Endodermal cell (in vitro differentiated cells): ENCODE measurements at regions not wholly inside any gene's neighbourhood (a gene's known extent, or its start where the extent isn't known, plus 50 kb on each side); places are given as distances from the start of the nearest gene placed in this dataset.

Experiments used
- DNase-seq: peaks from one replicate; pipeline ENCODE4 v3.0.0-alpha.2; 2017
- H3K27ac ChIP-seq: 2 replicates; pipeline ENCODE4 v1.5.1; 2013; ENCODE audit warnings: mild to moderate bottlenecking, low read depth, low read length, moderate library complexity
- H3K27me3 ChIP-seq: 2 replicates; pipeline ENCODE4 v1.6.1; 2013; ENCODE audit warnings: mild to moderate bottlenecking, low read length, moderate library complexity; ENCODE audit not compliant: insufficient read depth, control insufficient read depth, poor library complexity, severe bottlenecking
- H3K36me3 ChIP-seq: 2 replicates; pipeline ENCODE4 v1.7.0; 2013; ENCODE audit warnings: mild to moderate bottlenecking, low read length, moderate library complexity; ENCODE audit not compliant: control insufficient read depth, insufficient read depth
- H3K4me1 ChIP-seq: one replicate; pipeline ENCODE4 v1.7.0; 2013; ENCODE audit warnings: low read length; ENCODE audit not compliant: control insufficient read depth, insufficient read depth
- H3K4me3 ChIP-seq: 2 replicates; pipeline ENCODE4 v1.5.1; 2013; ENCODE audit warnings: mild to moderate bottlenecking, low read length, moderate library complexity
- H3K9ac ChIP-seq: 2 replicates; pipeline ENCODE4 v1.6.1; 2013; ENCODE audit warnings: mild to moderate bottlenecking, low read length, moderate library complexity; ENCODE audit not compliant: poor library complexity, severe bottlenecking; ENCODE audit errors: extremely low read depth
- H3K9me3 ChIP-seq: 2 replicates; pipeline ENCODE4 v1.6.1; 2013; ENCODE audit warnings: mild to moderate bottlenecking, low read length, moderate library complexity; ENCODE audit not compliant: control insufficient read depth
- H3K27ac Mint-ChIP-seq: 2 replicates; pipeline ENCODE4 v1.8.0; 2020; ENCODE audit warnings: mixed read lengths
- H3K27me3 Mint-ChIP-seq: 2 replicates; pipeline ENCODE4 v1.8.0; 2021; ENCODE audit warnings: mild to moderate bottlenecking, mixed read lengths; ENCODE audit not compliant: insufficient read depth
- H3K36me3 Mint-ChIP-seq: 2 replicates; pipeline ENCODE4 v1.8.0; 2020; ENCODE audit warnings: low read depth, mixed read lengths
- H3K4me1 Mint-ChIP-seq: 2 replicates; pipeline ENCODE4 v1.8.0; 2020; ENCODE audit warnings: mixed read lengths
- H3K4me3 Mint-ChIP-seq: 2 replicates; pipeline ENCODE4 v1.8.0; 2020; ENCODE audit warnings: mild to moderate bottlenecking, moderate library complexity, mixed read lengths
- H3K9me3 Mint-ChIP-seq: 2 replicates; pipeline ENCODE4 v1.8.0; 2020; ENCODE audit warnings: mild to moderate bottlenecking, mixed read lengths
- WGBS, 2 experiments: methylation state at CpG; one replicate each; pipeline versions ENCODE4 v1.1.5 to v1.1.7; 2013; ENCODE audit warnings: missing lambda C conversion rate in 2 of 2, mixed read lengths in 1 of 2; ENCODE audit not compliant: insufficient coverage in 1 of 2, insufficient read length in 1 of 2; 5-methylcytosine and 5-hydroxymethylcytosine counted together
- TF ChIP-seq, protein P1 (sequence below): fragments of 200-600 bp; sonication (generic); conservative IDR thresholded peaks from 2 replicates; pipeline ENCODE4 v1.5.0; 2021; ENCODE audit warnings: antibody characterized with exemption, mild to moderate bottlenecking

DNA sequence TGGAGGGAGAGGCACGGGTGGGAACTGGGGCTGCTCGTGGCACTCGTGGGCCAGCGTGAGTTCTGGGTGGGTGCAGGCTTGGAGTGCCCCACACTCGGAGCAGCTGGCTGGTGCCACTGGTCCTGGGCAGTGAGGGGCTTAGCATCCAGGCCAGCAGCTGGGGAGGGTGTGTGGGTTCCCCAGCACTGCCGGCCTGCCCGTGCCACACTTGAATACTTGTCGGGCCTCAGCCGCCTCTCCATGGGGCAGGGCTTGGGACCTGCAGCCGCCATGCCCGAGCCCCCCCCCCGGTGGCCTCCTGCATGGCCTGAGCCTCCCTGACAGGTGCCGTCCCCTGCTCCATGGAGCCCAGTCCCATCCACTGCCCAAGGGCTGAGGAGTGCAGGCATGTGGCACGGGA is 207.2 kb downstream of the CD109 start:
- no peaks in the 10 kb centered on the region for H3K27me3 Mint-ChIP-seq
- Histone ChIP-seq H3K4me3 (no peak overlapping the region), H3K4me1 (no peaks in the 10 kb centered on the region), H3K36me3 (no peaks in the 10 kb centered on the region), H3K27me3 (no peaks in the 10 kb centered on the region), H3K27ac (no peak overlapping the region), H3K9ac (no peak overlapping the region), H3K9me3 (peaks cover 15% of the 10 kb centered on the region)
- H3K27ac Mint-ChIP-seq: no peak overlapping the region
- no peak overlapping the region for H3K4me3 Mint-ChIP-seq
- TF ChIP-seq, protein P1, sequence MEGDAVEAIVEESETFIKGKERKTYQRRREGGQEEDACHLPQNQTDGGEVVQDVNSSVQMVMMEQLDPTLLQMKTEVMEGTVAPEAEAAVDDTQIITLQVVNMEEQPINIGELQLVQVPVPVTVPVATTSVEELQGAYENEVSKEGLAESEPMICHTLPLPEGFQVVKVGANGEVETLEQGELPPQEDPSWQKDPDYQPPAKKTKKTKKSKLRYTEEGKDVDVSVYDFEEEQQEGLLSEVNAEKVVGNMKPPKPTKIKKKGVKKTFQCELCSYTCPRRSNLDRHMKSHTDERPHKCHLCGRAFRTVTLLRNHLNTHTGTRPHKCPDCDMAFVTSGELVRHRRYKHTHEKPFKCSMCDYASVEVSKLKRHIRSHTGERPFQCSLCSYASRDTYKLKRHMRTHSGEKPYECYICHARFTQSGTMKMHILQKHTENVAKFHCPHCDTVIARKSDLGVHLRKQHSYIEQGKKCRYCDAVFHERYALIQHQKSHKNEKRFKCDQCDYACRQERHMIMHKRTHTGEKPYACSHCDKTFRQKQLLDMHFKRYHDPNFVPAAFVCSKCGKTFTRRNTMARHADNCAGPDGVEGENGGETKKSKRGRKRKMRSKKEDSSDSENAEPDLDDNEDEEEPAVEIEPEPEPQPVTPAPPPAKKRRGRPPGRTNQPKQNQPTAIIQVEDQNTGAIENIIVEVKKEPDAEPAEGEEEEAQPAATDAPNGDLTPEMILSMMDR: no peak
- no peak for DNase-seq
- no peaks in the 10 kb centered on the region for H3K4me1 Mint-ChIP-seq
- WGBS, 2 experiments: 90% methylated on average over 14 of the region's 14 CpGs; no CpG with 5 or more reads in 1 of the 2 experiments
- peaks cover 2% of the 10 kb centered on the region for H3K36me3 Mint-ChIP-seq
- peaks cover 34% of the 10 kb centered on the region for H3K9me3 Mint-ChIP-seq

DNA sequence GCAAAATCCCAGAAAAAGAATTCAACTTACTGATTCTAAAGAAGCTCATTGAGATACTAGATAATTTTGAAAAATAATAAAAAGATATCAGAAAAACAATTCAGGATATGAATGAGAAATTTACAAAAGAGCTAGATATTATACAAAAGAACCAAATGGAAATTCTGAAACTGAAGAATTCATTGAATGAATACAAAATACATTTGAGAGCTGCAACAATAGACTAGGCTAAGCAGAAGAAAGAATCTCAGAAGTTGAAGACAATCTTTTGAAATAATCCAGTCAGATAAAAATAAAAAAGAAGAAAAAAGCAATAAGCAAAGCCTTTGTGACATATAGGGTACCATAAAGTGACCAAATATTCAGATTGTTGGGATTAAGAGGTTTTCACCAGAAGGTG is 206.0 kb downstream of the CD109 start:
- TF ChIP-seq, protein P1: no peak
- no peak for DNase-seq
- Mint-ChIP-seq H3K36me3 (peaks cover 2% of the 10 kb centered on the region), H3K27me3 (no peaks in the 10 kb centered on the region), H3K4me1 (no peaks in the 10 kb centered on the region), H3K9me3 (peaks cover 34% of the 10 kb centered on the region), H3K27ac (no peak overlapping the region), H3K4me3 (no peak overlapping the region)
- no peak overlapping the region for H3K4me3 ChIP-seq
- peaks cover 15% of the 10 kb centered on the region for H3K9me3 ChIP-seq
- no peaks in the 10 kb centered on the region for H3K36me3 ChIP-seq
- no peak overlapping the region for H3K27ac ChIP-seq
- H3K4me1 ChIP-seq: no peaks in the 10 kb centered on the region
- no peaks in the 10 kb centered on the region for H3K27me3 ChIP-seq
- H3K9ac ChIP-seq: no peak overlapping the region

DNA sequence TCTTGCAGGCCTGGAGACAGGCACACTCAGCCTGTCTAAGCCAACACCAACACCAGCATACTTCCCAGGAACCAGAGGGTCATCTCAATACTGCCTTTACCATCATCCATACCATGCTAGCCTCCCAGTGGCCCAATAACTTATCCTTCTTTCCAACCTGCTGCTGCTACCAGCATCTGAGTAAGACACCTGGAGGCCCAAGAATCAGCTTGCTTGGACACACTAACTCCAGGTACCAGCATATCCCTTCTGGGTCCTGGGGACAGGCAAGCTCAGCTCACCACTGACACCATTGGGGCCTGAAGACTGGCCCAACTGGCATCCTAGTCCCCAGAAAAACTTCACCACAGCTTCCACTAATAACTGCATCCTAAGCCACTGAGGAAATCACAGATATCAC is 205.3 kb downstream of the CD109 start:
- Mint-ChIP-seq H3K27ac (no peak overlapping the region), H3K27me3 (no peaks in the 10 kb centered on the region), H3K4me1 (no peaks in the 10 kb centered on the region), H3K36me3 (peaks cover 2% of the 10 kb centered on the region), H3K4me3 (no peak overlapping the region), H3K9me3 (peaks cover 34% of the 10 kb centered on the region)
- DNase-seq: no peak
- Histone ChIP-seq H3K36me3 (no peaks in the 10 kb centered on the region), H3K4me3 (no peak overlapping the region), H3K9ac (no peak overlapping the region), H3K4me1 (no peaks in the 10 kb centered on the region), H3K27ac (no peak overlapping the region), H3K9me3 (peaks cover 15% of the 10 kb centered on the region), H3K27me3 (no peaks in the 10 kb centered on the region)
- TF ChIP-seq, protein P1: no peak
